ENCODE measurements at regions not wholly inside any gene's neighbourhood (a gene's known extent, or its start where the extent isn't known, plus 50 kb on each side); places are given as distances from the start of the nearest gene placed in this dataset.

DNA sequence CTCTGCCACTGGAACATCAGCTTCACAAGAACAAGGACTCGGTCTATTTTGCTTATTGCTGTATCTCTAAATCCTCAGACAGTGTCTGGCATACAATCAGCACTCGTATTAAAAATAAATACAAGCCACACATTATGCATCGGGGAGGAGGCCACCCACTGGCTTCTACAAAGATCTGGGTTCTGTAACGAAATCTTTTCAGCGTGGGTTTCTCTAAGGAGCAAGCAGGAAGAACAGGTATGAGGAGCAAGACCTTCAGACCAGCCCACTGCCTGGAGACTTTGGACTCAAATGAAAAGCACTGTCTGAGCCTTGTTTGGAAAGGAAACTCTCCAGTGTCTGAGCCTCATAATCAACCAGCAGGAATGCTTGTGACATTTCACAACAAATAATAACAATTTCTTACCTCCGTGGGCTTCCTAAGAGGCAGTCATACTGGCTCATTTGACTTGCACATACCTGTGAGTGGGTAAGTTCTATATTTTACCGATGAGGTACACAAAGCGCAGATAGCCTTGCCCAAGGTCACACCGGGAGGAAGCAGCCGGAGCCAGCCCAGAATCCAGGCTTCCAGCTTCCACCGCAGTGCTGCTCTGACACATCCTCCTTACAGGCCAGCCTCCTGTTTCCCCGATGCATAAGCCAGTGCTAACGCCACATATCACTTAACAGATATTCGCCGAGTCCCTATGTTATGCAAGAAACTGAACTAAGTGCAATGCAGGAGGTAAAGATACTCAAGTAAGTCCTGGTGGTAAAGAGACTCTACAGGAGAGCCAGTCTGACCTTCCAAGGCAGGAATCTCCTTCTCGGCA is 118.6 kb upstream of the TNRC6C start:
- Histone ChIP-seq H3K79me2 (ENCODE audit: insufficient read depth, low read length) (no peaks in the 10 kb centered on the region), H3K36me3 (replicated peaks in 1 of 2; ENCODE audit: control insufficient read depth in 1 of 2, insufficient read depth in 2 of 2, low read length in 2 of 2) (no peaks in the 10 kb centered on the region), H3K9me3 (ENCODE audit: low read length) (no peaks in the 10 kb centered on the region), H3K4me3 (replicated peaks in 1 of 3; ENCODE audit: insufficient read depth in 1 of 3, low read depth in 2 of 3, low read length in 3 of 3) (no peak overlapping the region), H3K27me3 (ENCODE audit: control insufficient read depth in 1 of 2, insufficient read depth in 2 of 2, low read length in 2 of 2) (peaks cover 4 to 71% of the 10 kb centered on the region in 2 experiments; a peak in 4 of 5 replicates), H2AFZ (ENCODE audit: low read length) (no peak overlapping the region), H3K4me1 (ENCODE audit: insufficient read depth, low read length) (peaks cover 5% of the 10 kb centered on the region; the same call in 1 of the 2 replicates), H3K27ac (ENCODE audit: extremely low read length, insufficient read depth, low read length) (no peak overlapping the region), H3K9ac (ENCODE audit: insufficient read depth, low read depth, low read length) (no peak overlapping the region), H4K20me1 (ENCODE audit: insufficient read depth, low read length) (no peaks in the 10 kb centered on the region), H3K4me2 (ENCODE audit: low read depth, low read length) (no peak overlapping the region)
- in situ Hi-C loops (cut with HindIII; ENCODE audit: extremely low pct_ligation_motif_present, low pct_unique_long_range_greater_than_20kb) (no loop called here), intact Hi-C loops (cut with micrococcal nuclease; ENCODE audit: unreplicated experiment) (no loop called here)
- TF ChIP-seq NR2F2 (IDR thresholded peaks at IDR 0.05; ENCODE audit: borderline replicate concordance, low read depth) = no peak
- no peak for TF ChIP-seq TARDBP (CRISPR knock-in tag; IDR thresholded peaks at IDR 0.05)
- TF ChIP-seq SMYD3 (CRISPR knock-in tag; IDR thresholded peaks at IDR 0.05) = no peak
- TF ChIP-seq, protein P1, sequence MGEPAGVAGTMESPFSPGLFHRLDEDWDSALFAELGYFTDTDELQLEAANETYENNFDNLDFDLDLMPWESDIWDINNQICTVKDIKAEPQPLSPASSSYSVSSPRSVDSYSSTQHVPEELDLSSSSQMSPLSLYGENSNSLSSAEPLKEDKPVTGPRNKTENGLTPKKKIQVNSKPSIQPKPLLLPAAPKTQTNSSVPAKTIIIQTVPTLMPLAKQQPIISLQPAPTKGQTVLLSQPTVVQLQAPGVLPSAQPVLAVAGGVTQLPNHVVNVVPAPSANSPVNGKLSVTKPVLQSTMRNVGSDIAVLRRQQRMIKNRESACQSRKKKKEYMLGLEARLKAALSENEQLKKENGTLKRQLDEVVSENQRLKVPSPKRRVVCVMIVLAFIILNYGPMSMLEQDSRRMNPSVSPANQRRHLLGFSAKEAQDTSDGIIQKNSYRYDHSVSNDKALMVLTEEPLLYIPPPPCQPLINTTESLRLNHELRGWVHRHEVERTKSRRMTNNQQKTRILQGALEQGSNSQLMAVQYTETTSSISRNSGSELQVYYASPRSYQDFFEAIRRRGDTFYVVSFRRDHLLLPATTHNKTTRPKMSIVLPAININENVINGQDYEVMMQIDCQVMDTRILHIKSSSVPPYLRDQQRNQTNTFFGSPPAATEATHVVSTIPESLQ (CRISPR knock-in tag; conservative IDR thresholded peaks at IDR 0.05) = no peak
- TF ChIP-seq, protein P2, sequence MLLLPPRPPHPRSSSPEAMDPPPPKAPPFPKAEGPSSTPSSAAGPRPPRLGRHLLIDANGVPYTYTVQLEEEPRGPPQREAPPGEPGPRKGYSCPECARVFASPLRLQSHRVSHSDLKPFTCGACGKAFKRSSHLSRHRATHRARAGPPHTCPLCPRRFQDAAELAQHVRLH (CRISPR knock-in tag; IDR thresholded peaks at IDR 0.05; ENCODE audit: borderline replicate concordance, low read depth) = no peak
- TF ChIP-seq SP5 (CRISPR knock-in tag; IDR thresholded peaks at IDR 0.05; ENCODE audit: borderline replicate concordance, low read depth) = no peak
- TF ChIP-seq KDM6A (CRISPR knock-in tag; IDR thresholded peaks at IDR 0.05; ENCODE audit: low read depth) = no peak
- no peak for TF ChIP-seq AGO2 (optimal IDR thresholded peaks at IDR 0.05; ENCODE audit: low read depth, low read length)
- TF ChIP-seq CBX5 (CRISPR knock-in tag; IDR thresholded peaks at IDR 0.05; ENCODE audit: borderline replicate concordance) = no peak
- TF ChIP-seq, protein P3, sequence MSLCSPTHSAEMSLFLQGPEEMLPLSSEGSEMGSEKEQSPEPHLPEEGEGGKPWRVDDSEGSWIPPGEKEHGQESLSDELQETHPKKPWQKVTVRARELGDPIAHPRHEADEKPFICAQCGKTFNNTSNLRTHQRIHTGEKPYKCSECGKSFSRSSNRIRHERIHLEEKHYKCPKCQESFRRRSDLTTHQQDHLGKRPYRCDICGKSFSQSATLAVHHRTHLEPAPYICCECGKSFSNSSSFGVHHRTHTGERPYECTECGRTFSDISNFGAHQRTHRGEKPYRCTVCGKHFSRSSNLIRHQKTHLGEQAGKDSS (CRISPR knock-in tag; IDR thresholded peaks at IDR 0.05; ENCODE audit: borderline replicate concordance, low read depth) = no peak
- TF ChIP-seq ZNF543 (CRISPR knock-in tag; IDR thresholded peaks at IDR 0.05) = no peak
- TF ChIP-seq, protein P4, sequence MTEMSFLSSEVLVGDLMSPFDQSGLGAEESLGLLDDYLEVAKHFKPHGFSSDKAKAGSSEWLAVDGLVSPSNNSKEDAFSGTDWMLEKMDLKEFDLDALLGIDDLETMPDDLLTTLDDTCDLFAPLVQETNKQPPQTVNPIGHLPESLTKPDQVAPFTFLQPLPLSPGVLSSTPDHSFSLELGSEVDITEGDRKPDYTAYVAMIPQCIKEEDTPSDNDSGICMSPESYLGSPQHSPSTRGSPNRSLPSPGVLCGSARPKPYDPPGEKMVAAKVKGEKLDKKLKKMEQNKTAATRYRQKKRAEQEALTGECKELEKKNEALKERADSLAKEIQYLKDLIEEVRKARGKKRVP (CRISPR knock-in tag; IDR thresholded peaks at IDR 0.05) = no peak
- no peak for TF ChIP-seq ZNF772 (CRISPR knock-in tag; IDR thresholded peaks at IDR 0.05)
- no peak for FAIRE-seq
- ChIA-PET POLR2A (no interaction called here), CTCF (ENCODE audit: low intra/inter-chr PET ratio, low total read pairs) (no interaction called here)
- no peak for ATAC-seq
- no TSS peak for BruUV-seq (replicated peaks)
- WGBS (ENCODE audit: low lambda C conversion rate) = 37% methylated on average over 16 of the region's 16 CpGs
- no peak for DNase-seq (ENCODE audit: low spot score)

Data from HepG2 (cell line).